Thoracic aorta (tissue), 2 donors: ENCODE measurements at regions not wholly inside any gene's neighbourhood (a gene's known extent, or its start where the extent isn't known, plus 50 kb on each side); places are given as distances from the start of the nearest gene placed in this dataset.

Experiments used
- ATAC-seq: fragments of 150-250 bp; one replicate; pipeline ENCODE4 v1.8.0; 2017; ENCODE audit warnings: low read depth; ENCODE audit not compliant: insufficient number of reproducible peaks, low FRiP score
- DNase-seq: peaks from one replicate; pipeline ENCODE4 v3.0.0-alpha.2; 2020; ENCODE audit warnings: low spot score
- H3K27ac ChIP-seq, 2 donors: fragments of 200-600 bp; sonication (generic); 1 replicate in 1 of 2; 2 replicates in 1 of 2; pipeline ENCODE4 v1.5.1; 2016; ENCODE audit warnings: mild to moderate bottlenecking in 2 of 2, moderate library complexity in 2 of 2
- H3K27me3 ChIP-seq: fragments of 200-600 bp; sonication (generic); replicated peaks from 2 replicates; pipeline ENCODE4 v1.6.0; 2016; ENCODE audit warnings: mild to moderate bottlenecking; ENCODE audit not compliant: insufficient read depth
- H3K36me3 ChIP-seq: fragments of 200-600 bp; sonication (generic); one replicate; pipeline ENCODE4 v1.5.1; 2016
- H3K4me1 ChIP-seq, 2 donors: fragments of 200-600 bp; sonication (generic); 1 replicate in 1 of 2; 2 replicates in 1 of 2; pipeline versions ENCODE4 v1.5.1 to v1.6.0; 2016; ENCODE audit warnings: low read depth in 2 of 2, mild to moderate bottlenecking in 1 of 2; ENCODE audit not compliant: control insufficient read depth in 1 of 2
- H3K4me3 ChIP-seq: fragments of 200-600 bp; sonication (generic); 2 replicates; pipeline ENCODE4 v1.5.1; 2016; ENCODE audit warnings: mild to moderate bottlenecking
- H3K9me3 ChIP-seq: fragments of 200-600 bp; sonication (generic); 2 replicates; pipeline ENCODE4 v1.5.1; 2016
- TF ChIP-seq, protein P1 (sequence below): fragments of 200-600 bp; sonication (generic); IDR thresholded peaks from one replicate; pipeline ENCODE4 v1.5.1; 2019; ENCODE audit warnings: antibody characterized with exemption

DNA sequence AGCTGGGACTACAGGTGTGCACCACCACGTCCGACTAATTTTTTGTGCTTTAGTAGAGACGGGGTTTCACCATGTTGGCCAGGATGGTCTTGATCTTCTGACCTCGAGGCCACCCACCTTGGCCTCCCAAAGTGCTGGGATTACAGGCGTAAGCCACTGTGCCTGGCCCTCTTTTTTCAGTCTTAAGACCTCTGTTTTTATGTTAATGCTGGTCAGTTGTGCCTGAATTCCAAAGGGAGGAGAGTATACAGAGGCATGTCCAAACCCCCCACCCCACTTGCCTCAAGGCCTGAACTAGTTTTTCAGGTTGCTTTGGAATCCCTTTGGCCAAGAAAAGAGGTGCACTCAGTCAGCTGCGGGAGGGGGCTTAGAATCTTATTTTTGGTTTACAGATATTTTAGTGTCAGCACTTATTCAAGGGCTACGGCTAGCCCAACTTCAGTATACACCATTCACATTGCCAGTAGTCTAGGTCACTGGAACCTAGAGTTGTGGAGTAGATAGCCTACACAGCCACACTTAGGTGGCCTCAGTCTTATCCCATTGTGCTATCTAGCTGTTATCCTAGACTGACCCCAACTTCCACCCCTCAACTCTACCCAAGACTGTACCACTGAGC is 128.0 kb upstream of the TPM1 start:
- no peak for DNase-seq
- Histone ChIP-seq H3K27me3 (no peaks in the 10 kb centered on the region), H3K36me3 (no peaks in the 10 kb centered on the region), H3K9me3 (no peaks in the 10 kb centered on the region), H3K27ac (no peak overlapping the region), H3K4me3 (no peak overlapping the region), H3K4me1 (no peaks in the 10 kb centered on the region)
- TF ChIP-seq, protein P1, sequence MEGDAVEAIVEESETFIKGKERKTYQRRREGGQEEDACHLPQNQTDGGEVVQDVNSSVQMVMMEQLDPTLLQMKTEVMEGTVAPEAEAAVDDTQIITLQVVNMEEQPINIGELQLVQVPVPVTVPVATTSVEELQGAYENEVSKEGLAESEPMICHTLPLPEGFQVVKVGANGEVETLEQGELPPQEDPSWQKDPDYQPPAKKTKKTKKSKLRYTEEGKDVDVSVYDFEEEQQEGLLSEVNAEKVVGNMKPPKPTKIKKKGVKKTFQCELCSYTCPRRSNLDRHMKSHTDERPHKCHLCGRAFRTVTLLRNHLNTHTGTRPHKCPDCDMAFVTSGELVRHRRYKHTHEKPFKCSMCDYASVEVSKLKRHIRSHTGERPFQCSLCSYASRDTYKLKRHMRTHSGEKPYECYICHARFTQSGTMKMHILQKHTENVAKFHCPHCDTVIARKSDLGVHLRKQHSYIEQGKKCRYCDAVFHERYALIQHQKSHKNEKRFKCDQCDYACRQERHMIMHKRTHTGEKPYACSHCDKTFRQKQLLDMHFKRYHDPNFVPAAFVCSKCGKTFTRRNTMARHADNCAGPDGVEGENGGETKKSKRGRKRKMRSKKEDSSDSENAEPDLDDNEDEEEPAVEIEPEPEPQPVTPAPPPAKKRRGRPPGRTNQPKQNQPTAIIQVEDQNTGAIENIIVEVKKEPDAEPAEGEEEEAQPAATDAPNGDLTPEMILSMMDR, result no peak
- ATAC-seq, result no peak

DNA sequence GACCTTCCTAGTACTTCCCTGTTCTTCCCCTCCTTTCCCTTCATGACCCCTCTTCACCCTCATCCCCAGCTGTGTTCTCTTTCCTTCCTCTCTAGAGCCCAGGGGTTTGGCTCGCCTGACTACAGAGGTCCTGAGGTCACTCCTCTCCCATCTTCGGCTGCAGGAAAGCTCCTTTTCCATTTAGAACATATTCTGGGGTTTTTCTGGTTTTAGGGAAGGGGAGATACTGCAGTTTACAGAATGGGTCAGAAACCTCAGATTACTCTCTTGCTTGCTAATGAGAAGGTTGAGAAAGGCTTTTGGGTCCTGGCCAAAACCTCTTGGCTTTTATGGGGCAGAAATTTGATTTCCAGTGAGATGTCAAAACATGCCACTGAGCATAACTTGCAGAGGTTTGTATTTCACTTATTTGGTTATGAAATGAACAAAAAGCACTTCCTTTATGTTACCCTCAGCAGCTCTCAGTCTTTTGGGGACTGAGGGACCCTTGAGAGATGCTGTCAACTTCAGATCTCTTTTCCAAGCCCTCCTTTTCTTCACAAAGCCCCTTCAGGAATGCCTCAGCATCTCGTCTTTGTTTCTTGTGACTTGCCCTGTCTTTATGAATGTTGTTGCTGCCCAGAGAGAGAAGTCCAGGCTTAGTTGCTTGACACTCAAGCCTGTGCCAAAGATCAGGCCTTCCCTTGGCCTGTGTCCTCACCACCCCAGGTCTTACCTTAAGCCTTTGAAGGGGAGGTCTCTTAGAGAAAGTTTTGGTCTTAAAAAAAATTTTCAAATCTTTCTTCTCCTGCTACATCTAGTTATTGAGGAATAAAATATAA is 121.7 kb upstream of the TPM1 start:
- TF ChIP-seq, protein P1, result no peak
- Histone ChIP-seq H3K36me3 (no peaks in the 10 kb centered on the region), H3K27ac (peak overlapping the region; percentile 13 to 29), H3K4me1 (peaks cover 6 to 25% of the 10 kb centered on the region in 2 donors), H3K4me3 (no peak overlapping the region), H3K27me3 (no peaks in the 10 kb centered on the region), H3K9me3 (no peaks in the 10 kb centered on the region)
- DNase-seq, result no peak
- ATAC-seq, result no peak

DNA sequence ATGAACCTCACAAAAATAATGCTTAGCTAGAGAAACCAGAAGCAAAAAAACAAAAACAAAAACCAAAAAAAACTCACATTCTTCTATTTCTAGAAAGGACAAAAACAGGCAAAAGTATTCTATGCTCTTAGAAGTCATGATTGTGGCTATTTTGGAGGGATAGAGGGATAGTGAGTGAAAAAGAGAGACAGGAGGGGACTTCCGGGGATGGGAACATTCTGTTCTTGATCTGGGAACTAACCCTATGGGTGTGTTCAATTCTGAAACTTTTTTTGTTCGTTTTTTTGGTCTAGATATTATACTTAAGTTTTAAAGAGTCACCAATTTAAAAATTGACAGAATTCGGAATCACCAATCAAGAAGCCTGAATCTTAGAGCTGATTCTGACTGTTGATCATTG is 120.0 kb upstream of the TPM1 start:
- ATAC-seq, result no peak
- peak overlapping the region; percentile 6 to 18 for H3K27ac ChIP-seq

DNA sequence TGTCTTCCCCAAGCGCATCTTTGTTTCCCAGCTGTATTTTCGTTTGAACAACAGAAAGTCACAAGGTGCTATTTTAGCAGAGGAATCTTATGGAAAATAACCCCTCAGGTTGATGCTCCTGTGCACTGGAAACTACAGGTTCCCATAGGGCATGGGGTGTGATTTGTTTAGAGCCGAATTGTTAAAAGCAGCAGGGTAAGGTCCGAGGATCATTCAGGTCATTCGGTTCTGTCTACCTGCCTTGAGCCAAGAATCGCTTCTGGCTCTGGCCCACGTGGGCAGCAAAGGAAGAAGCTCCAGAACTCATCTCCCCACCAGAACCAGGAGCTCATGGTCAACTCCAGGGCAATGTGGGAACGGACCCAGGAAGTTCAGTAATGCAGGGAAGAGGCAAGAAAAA is 116.7 kb upstream of the TPM1 start:
- TF ChIP-seq, protein P1, result no peak
- Histone ChIP-seq H3K4me1 (peaks cover 0 to 39% of the 10 kb centered on the region in 2 donors), H3K9me3 (no peaks in the 10 kb centered on the region), H3K36me3 (no peaks in the 10 kb centered on the region), H3K27ac (no peak overlapping the region), H3K4me3 (no peak overlapping the region), H3K27me3 (no peaks in the 10 kb centered on the region)
- DNase-seq, result no peak
- no peak for ATAC-seq

More for the DNA sequence above, 120.0 kb upstream of the TPM1 start:
- peaks cover 6 to 25% of the 10 kb centered on the region in 2 donors for H3K4me1 ChIP-seq
- no peak for DNase-seq
- H3K4me3 ChIP-seq, result no peak overlapping the region
- H3K36me3 ChIP-seq, result no peaks in the 10 kb centered on the region
- TF ChIP-seq, protein P1, result no peak
- H3K27me3 ChIP-seq, result no peaks in the 10 kb centered on the region
- no peaks in the 10 kb centered on the region for H3K9me3 ChIP-seq

DNA sequence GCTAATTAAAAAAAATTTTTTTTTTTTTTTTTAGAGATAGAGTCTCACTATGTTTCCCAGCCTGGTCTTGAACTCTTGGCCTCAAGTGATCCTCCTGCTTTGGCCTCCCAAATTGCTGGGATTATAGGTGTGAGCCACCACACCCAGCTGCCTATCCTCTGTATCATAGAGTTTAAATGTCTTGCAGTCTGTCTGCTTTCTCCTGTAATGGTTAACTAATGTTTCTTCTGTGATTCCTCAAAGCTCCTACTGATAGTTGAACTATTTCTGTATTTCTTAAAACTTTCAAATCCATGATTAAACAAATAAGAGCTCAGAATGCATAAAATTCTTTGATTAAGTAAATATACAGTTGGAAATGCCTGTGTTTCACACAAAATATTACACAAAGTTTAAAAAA is 115.4 kb upstream of the TPM1 start:
- Histone ChIP-seq H3K27me3 (no peaks in the 10 kb centered on the region), H3K27ac (no peak overlapping the region), H3K4me3 (no peak overlapping the region), H3K36me3 (no peaks in the 10 kb centered on the region), H3K9me3 (no peaks in the 10 kb centered on the region), H3K4me1 (peaks cover under 1 to 30% of the 10 kb centered on the region in 2 donors)
- no peak for ATAC-seq
- TF ChIP-seq, protein P1, result no peak
- no peak for DNase-seq
